Smooth muscle cell (in vitro differentiated cells): ENCODE measurements at regions not wholly inside any gene's neighbourhood (a gene's known extent, or its start where the extent isn't known, plus 50 kb on each side); places are given as distances from the start of the nearest gene placed in this dataset.

Experiments used
- DNase-seq: peaks from one replicate; lab custom pipeline; 2025; ENCODE audit not compliant: unreplicated experiment; lab: John Stamatoyannopoulos, UW
- H2AFZ ChIP-seq: fragments of 200-600 bp; sonication (generic); 2 replicates; pipeline ENCODE4 v1.6.0; 2016; ENCODE audit warnings: antibody characterized with exemption, low read depth, mild to moderate bottlenecking
- H3F3A ChIP-seq: fragments of 200-600 bp; sonication (generic); 2 replicates; pipeline ENCODE4 v1.6.0; 2017; ENCODE audit warnings: antibody characterized with exemption, low read depth
- H3K27ac ChIP-seq: fragments of 200-600 bp; sonication (generic); 2 replicates; pipeline ENCODE4 v1.5.1; 2016; ENCODE audit warnings: low read depth, mild to moderate bottlenecking
- H3K27me3 ChIP-seq: fragments of 200-600 bp; sonication (generic); 2 replicates; pipeline ENCODE4 v1.6.1; 2016; ENCODE audit warnings: low read depth, mild to moderate bottlenecking
- H3K36me3 ChIP-seq: fragments of 200-600 bp; sonication (generic); 2 replicates; pipeline ENCODE4 v1.5.1; 2016; ENCODE audit warnings: low read depth
- H3K4me1 ChIP-seq: fragments of 200-600 bp; sonication (generic); 2 replicates; pipeline ENCODE4 v1.5.1; 2016; ENCODE audit warnings: low read depth
- H3K4me2 ChIP-seq: fragments of 200-600 bp; sonication (generic); 2 replicates; pipeline ENCODE4 v1.6.0; 2016; ENCODE audit warnings: mild to moderate bottlenecking
- H3K4me3 ChIP-seq: fragments of 200-600 bp; sonication (generic); 2 replicates; pipeline ENCODE4 v1.5.1; 2016; ENCODE audit warnings: mild to moderate bottlenecking
- H3K79me2 ChIP-seq: fragments of 200-600 bp; sonication (generic); 2 replicates; pipeline ENCODE4 v1.6.0; 2016; ENCODE audit warnings: low read depth, mild to moderate bottlenecking
- H3K9ac ChIP-seq: fragments of 200-600 bp; sonication (generic); 2 replicates; pipeline ENCODE4 v1.6.0; 2016; ENCODE audit warnings: low read depth
- H3K9me3 ChIP-seq: fragments of 200-600 bp; sonication (generic); replicated peaks from 2 replicates; pipeline ENCODE4 v1.5.1; 2016; ENCODE audit warnings: low read depth
- H4K20me1 ChIP-seq: fragments of 200-600 bp; sonication (generic); 2 replicates; pipeline ENCODE4 v1.6.0; 2016; ENCODE audit warnings: low read depth
- CTCF ChIP-seq: fragments of 200-600 bp; sonication (generic); IDR thresholded peaks from 2 replicates; pipeline ENCODE4 v1.5.1; 2017; ENCODE audit warnings: borderline replicate concordance, mild to moderate bottlenecking, antibody characterized with exemption; ENCODE audit not compliant: insufficient read depth, poor library complexity, severe bottlenecking
- WGBS: methylation state at CpG from one replicate; pipeline ENCODE4 v1.1.7; 2016; ENCODE audit warnings: low lambda C conversion rate; 5-methylcytosine and 5-hydroxymethylcytosine counted together

DNA sequence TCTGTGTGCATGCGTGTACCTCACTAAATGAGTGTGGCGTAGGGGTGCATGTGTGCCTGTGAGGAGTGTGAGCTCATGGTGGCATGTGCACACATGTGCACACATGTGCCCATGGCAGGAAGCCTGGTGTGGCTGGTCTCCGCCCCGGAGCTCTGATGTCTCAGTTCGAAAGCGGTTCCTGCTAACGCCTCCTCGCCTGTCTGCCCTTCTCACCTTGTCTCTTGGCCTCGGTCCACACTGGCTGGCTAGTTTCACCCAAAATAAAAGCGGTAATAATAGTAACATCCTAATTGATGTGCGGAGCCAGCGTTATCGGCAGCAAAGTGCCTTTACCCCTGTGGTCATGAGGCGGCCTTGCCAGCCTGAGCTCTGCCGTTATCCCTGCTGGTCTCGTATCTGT, 1190.4 kb downstream of the BRD1 start:
- no peak for TF ChIP-seq CTCF
- Histone ChIP-seq H3K9me3 (no peaks in the 10 kb centered on the region), H3K4me3 (no peak overlapping the region), H3K27me3 (no peaks in the 10 kb centered on the region), H3K4me2 (no peak overlapping the region), H3F3A (no peaks in the 10 kb centered on the region), H3K4me1 (no peaks in the 10 kb centered on the region), H3K27ac (no peak overlapping the region), H4K20me1 (peaks cover 55% of the 10 kb centered on the region), H2AFZ (no peak overlapping the region), H3K9ac (no peak overlapping the region), H3K36me3 (no peaks in the 10 kb centered on the region), H3K79me2 (no peaks in the 10 kb centered on the region)
- DNase-seq, result no peak
- WGBS, result 94% methylated on average over 16 of the region's 16 CpGs

DNA sequence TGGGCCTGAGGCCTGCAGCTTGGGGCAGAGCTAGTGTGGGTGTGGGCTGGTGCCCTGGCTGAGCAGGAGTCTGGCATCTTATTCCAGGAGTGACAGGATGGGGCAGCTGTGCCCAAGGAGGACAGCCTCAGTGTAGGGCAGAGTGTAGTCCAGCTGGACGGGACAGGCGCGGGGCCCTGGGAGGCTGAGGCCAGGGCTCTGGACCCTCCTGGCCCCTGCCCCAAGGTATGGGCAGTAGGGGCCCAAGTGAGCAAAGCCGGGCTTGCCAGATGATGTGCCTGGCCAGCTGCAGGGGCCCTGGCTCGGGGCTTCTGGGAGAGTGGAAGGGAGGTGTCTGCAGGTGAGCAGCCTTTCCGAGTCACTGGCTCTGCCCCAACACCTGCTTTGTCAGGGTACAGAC, 1190.9 kb downstream of the BRD1 start:
- no peak for DNase-seq
- 96% methylated on average over 6 of the region's 6 CpGs for WGBS
- Histone ChIP-seq H2AFZ (no peak overlapping the region), H3K4me3 (no peak overlapping the region), H3K79me2 (no peaks in the 10 kb centered on the region), H3K27me3 (no peaks in the 10 kb centered on the region), H3K36me3 (no peaks in the 10 kb centered on the region), H3K4me1 (no peaks in the 10 kb centered on the region), H4K20me1 (peaks cover 60% of the 10 kb centered on the region), H3F3A (no peaks in the 10 kb centered on the region), H3K9me3 (no peaks in the 10 kb centered on the region), H3K9ac (no peak overlapping the region), H3K27ac (no peak overlapping the region), H3K4me2 (no peak overlapping the region)
- TF ChIP-seq CTCF, result no peak

DNA sequence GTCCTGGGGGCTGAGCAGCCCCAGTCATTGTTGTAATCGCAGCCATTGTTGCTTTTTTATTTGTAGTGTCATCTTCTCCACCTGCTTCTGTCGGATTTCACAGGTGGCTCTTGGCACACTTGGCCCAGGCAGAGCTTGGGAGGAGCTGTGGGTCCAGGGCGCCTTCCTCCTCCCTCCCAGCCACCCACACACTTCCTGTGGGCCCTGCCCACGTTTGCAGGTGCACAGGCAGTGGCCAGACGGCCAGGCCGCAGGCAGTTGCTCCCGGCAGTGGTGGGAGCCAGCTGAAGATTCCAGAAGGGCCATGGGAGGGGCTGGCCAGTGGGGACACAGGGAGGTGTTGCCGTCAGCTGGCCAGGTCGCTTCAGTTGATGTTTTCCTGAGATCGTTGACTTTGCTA, 1191.9 kb downstream of the BRD1 start:
- Histone ChIP-seq H2AFZ (no peak overlapping the region), H3K36me3 (no peaks in the 10 kb centered on the region), H3K4me2 (no peak overlapping the region), H3K27ac (no peak overlapping the region), H4K20me1 (peaks cover 65% of the 10 kb centered on the region), H3K9ac (no peak overlapping the region), H3K79me2 (no peaks in the 10 kb centered on the region), H3K4me1 (no peaks in the 10 kb centered on the region), H3K27me3 (no peaks in the 10 kb centered on the region), H3K9me3 (no peaks in the 10 kb centered on the region), H3F3A (no peaks in the 10 kb centered on the region), H3K4me3 (no peak overlapping the region)
- TF ChIP-seq CTCF, result no peak
- DNase-seq, result no peak
- 85% methylated on average over 10 of the region's 10 CpGs for WGBS

DNA sequence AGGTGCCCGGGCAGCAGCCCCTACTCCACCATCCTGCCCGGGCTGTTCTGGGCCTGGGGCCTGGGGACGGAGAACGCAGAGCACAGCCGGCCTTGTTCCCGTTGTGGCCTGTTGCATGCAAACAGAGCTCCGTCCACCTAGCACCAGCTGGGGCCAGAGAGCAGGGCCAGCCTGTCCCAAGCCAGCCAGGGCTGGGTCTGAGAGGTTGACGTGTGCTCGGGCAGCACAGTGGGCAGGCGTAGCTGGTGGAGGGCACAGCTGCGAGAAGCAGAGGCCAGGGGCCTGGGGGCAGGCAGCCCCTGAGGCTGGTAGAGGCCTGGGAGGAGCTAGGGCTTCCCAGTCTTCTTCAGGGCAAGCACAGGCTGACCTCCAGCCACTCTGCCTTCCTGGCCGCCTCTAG, 1192.6 kb downstream of the BRD1 start:
- no peak overlapping the region for H3K4me2 ChIP-seq
- H4K20me1 ChIP-seq, result peaks cover 69% of the 10 kb centered on the region
- H3K9ac ChIP-seq, result no peak overlapping the region
- no peaks in the 10 kb centered on the region for H3F3A ChIP-seq
- H3K4me1 ChIP-seq, result no peaks in the 10 kb centered on the region
- no peaks in the 10 kb centered on the region for H3K36me3 ChIP-seq
- H3K4me3 ChIP-seq, result no peak overlapping the region
- H2AFZ ChIP-seq, result no peak overlapping the region
- WGBS, result 87% methylated on average over 12 of the region's 12 CpGs
- TF ChIP-seq CTCF, result no peak
- H3K27ac ChIP-seq, result no peak overlapping the region
- no peaks in the 10 kb centered on the region for H3K79me2 ChIP-seq
- H3K9me3 ChIP-seq, result no peaks in the 10 kb centered on the region
- DNase-seq, result no peak
- H3K27me3 ChIP-seq, result no peaks in the 10 kb centered on the region
